DMS 273 (cell line): ENCODE measurements at regions not wholly inside any gene's neighbourhood (a gene's known extent, or its start where the extent isn't known, plus 50 kb on each side); places are given as distances from the start of the nearest gene placed in this dataset.

ENCODE experiments used
- DNase-seq: peaks from one replicate; lab custom pipeline; 2025; ENCODE audit not compliant: unreplicated experiment; lab: John Stamatoyannopoulos, UW

DNA sequence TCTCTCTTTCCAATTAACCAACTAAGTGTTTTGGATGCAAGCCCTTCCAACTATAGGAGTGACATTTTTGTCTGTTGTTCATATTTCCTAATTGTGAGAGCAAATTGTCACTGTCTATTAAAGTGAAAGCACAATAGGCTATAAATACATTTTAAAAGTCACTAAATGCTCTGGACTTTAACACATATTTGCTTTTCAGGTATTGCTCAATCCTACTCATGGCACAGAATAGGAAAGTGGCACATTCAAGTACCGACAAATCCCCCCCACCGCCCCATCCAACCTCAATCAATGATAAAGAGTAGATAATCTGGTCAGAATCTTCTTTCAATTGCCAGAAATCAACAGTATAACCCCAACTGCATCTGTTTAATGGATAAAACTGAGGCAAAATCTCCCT is 419.8 kb downstream of the PLK2 start:
- no peak for DNase-seq

DNA sequence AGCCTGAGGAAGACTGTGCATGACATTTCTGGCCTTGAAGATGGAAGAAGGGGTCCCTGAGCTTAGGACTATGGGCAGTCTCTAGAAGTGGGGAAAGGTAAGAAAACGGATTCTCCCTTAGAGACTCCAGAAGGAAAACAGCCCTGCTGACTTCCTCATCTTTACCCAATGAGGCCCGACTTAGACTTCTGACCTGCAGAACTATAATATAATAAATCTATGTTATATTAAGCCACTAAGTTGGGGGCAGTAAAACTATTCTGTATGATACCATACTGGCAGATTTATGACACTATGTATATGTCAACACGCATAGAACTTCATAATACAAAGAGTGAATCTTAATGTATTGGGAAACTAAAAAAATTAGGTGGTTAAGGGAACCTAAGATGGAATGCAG is 422.0 kb downstream of the PLK2 start:
- no peak for DNase-seq

DNA sequence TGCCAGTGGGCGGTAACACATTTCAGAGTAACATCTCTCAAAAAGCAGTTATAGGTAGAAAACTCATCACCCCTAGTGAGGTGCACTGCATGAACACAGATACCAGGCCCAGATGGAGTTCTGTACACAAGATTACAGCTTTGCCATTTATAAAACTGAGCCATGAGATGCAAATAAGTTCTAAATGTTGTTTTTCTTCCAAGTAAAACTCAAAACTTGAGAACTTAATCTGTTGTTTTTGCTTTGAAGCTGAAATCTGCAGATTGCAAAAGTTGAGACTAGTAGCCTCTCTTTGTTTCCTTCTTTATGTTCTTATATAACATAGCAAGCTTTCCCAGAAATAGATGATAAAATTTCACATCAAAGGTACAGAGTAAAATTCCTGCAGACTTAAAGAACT is 434.1 kb downstream of the PLK2 start:
- DNase-seq, result no peak

DNA sequence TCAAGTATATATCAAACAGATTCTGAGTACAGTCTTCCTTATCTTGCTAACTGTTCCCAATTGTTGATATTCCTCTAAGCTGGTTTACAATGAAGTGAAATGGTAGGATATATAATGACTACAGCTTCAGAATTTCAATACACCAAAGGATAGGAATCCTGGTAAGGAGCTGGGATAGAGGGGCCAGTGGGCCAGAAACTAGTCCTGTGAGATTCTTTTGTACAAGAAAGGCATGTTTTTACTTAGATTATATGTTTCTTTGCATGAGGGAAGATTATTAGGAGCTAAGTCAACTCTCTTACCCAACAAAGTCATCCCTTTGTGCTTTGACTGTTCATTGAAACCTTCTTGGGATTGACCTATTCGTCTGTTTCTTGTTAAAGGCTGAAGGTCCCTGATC is 435.7 kb downstream of the PLK2 start:
- no peak for DNase-seq

DNA sequence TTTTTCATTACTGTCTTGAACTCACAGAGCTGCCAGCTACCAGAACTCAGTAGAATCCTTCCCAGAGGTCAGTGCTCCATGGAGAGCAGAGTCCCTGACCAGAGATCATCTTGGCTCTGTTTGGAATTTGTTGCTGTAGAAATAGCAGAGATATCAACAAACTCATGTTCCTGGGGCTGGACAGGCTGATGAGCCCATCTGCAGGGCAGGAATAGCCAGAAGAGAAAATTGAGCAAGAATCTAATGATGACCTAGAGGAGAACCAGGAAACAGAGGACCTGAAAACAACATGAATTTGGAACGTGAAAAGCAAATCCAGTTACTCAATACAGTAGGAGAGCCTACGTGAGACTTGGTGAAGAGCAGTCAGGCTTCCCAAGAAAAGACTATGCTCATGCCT is 437.8 kb downstream of the PLK2 start:
- DNase-seq, result no peak

DNA sequence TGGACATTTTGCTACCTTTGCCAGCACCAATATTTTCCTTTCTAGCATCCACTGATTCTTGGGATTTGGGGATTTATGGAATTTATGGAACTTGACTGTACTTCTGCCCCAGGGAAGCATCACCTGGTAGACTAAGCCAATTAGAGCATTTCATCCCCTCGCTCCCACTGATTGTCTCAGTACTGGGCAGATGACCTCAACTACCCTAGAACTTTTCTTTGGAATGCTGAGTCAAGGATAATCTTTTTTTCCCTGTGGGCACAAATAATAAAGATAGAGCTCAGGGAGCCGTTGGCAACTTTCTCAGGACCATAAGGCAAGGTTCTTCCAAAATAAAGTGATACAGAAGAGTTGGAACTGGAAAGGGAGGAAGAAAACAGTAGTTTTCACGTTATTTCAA is 438.4 kb downstream of the PLK2 start:
- DNase-seq, result no peak

DNA sequence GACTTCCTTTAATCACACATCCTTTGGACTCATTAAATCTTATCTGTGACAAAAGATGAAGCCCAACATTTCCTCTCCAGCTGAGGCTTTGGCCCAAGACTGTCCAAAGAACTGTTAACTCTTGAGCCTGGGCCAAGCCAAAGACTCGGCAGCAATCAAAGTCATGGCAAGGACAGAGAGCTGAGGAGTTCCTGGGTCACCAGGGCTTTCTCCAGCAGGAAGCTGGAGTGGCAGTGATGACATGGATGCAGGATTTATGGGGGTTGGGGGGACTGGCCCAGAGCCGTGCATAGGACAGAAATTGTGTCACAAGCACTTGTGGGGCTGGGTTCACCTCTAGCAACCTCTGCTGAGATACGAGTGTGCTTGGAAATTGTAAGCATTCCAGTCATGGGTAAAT is 440.3 kb downstream of the PLK2 start:
- DNase-seq, result no peak

DNA sequence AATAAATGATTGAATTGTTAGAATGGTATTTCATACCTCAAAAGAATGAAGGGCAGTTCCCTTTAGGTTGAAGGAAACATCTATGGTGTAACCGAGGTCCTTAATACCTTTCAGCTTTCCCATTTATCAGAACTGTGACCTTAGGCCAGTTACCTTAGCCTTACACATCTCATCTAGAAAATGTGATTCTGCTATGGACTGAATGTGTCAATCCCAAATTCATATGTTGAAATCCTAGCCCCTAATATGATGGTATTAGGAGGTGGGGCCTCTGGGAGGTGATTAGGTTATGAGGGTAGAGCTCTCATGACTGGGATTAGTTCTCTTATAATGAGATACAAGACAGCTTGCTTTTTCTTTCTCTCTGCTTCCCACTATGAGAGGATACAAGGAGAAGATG is 441.9 kb downstream of the PLK2 start:
- no peak for DNase-seq

DNA sequence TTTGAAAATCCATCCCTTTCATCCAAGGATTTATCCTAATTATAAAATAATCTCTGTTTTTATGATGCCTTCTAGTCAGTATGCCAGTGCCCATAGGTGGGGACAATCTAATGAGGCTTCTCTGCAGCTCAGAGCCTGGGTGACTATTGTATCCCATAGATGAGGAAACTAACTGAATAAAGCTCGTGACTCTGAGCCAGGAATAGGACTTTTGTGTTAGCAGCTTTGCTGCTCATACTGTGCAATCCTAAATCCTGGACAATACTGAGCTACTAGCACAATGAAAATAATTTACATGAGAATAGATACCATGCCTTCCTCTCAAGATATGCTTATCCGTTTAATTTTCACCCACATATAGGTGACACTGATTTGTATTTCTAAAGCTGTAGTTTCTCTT is 443.0 kb downstream of the PLK2 start:
- DNase-seq, result no peak

DNA sequence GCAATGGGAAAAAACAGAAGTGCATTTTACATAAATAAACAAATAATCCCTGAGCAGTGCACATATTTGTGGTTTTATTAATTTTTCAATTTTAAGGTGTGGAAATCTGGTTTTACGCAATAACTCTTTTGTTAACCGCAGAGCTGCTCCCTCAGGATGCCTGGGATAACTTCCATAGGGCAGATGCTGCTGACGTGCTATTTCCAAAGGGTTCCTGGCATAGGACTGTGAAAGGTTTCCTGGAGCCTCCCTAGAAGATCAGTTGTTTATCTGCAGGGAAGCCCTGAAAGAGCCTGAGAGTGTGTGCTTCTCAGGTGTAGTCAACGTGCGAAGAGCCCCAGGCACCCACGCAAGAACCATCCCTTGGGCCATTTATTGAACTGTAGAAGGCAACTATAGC is 443.5 kb downstream of the PLK2 start:
- DNase-seq, result no peak

DNA sequence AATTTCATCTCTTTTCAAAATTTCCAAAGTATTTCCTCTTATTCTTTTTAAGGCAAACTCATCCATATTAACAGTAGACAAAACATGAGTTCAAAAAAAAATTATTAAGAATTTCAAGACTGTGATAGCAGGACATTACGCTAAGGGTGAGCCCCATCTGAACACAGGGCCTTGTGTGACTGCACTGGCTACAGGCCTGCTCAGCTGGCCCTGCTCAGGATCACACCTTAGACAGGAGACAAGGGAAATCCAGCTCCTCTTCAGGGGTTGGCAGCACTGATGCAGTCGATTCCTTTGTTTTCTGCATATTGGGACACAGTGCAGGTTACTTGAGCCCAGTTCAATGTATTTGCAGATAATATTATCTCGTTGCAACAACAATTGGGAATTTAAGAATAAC is 444.7 kb downstream of the PLK2 start:
- DNase-seq, result no peak

DNA sequence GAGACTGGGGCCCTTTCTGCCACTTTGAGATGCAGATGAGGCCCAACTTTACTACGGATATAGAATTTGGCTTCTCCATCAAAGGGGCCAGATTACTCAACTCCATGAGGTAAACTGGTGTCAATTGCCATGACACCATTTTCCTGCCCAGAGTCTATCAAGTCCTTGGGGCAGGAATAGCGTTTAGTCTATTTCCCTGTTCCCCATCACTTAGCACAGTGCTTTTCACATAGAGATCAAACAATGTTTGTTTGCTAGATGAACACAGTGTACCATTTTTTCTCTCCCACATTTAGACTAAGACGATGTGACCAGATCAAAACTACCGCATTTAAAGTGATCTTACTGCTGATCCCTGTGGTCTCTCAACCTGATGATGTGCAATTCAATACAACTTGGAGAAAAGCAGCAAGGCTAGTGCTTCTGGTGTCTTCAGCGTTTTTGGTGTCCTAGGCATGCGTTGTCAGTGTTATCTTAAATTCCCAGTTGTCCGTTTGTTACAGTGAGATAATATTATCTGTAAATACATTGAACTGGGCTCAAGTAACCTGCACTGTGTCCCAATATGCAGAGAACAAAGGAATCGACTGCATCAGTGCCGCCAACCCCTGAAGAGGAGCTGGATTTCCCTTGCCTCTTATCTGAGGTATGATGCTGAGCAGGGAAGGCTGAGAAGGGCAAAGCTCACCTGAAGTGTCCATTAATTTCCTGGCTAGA is 446.2 kb downstream of the PLK2 start:
- DNase-seq, result no peak

DNA sequence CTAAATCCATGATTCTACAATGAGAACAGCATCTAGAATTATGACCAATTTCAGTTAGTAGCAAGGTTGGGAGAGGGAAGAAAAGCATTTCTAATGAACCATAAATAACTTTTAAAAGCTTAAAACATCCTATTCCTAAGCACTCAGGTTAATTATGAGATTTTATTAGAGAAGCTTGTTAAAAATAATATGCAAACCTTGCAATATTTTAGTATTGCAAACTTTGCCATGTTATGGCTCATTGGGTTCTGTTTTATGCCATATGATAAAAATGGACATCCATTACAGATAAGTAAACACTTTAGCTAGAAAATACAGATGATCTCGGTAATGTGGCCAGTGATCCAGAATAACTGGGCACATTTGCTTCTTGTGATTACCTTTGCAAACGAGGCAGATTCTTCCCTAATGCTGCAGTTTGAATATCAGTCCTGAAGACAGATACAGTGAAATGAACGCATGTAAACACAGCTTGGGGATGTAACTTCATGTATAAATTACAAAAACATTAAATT is 447.0 kb downstream of the PLK2 start:
- DNase-seq, result no peak

DNA sequence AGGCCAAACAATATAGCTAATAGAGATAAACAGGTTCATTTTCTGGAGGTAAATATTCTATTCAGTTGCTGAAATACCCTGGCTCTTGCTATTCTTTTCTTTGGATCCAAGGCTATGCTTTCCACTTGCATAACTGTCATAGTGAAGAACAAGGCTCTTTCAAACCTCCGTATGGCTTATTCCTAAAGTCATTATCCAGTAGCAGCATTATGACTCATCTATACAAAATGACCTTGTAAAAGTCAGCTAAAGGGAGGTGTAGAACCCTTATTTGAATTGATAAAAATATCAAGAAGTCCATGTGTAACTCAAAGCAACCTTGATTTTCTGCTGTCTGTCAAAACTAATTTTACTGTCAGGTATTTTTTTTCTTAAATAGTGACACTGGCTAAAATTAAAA is 447.8 kb downstream of the PLK2 start:
- no peak for DNase-seq

DNA sequence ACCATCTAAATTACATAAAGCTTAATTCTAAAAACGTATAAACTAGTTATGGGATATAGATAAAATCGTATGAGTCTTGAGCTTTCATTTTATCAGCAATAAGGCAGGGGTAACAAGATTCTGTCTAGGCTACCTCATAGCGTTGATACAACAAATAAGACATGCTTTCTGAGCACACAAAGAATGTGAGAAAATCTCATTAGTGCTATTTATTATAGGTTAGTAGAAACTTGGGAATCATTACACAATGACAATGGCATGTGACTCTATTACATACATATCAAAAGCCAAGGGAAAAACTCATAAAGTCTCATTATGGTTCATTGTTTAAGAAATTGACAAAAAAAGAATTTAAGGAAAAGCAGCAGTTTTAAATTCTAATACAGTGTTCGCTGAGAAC is 448.6 kb downstream of the PLK2 start:
- DNase-seq, result no peak

DNA sequence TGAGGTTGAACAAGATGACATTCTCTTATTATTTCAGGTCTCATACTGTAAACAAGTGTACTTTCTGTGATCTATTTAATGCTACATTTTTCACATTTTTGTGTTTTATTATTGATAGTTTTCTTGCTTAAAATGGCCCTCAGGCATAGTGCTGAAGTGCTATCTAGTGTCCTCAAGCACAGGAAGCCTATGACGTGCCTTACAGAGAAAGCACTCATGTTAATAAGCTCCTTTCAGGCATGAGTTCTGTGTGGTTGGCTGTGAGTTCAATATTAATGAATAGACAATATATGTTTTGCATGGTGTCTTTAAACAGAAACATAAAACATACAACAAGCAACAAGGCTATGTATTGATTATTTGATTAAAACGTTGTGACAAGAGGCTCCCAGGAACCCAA is 450.1 kb downstream of the PLK2 start:
- DNase-seq, result no peak

DNA sequence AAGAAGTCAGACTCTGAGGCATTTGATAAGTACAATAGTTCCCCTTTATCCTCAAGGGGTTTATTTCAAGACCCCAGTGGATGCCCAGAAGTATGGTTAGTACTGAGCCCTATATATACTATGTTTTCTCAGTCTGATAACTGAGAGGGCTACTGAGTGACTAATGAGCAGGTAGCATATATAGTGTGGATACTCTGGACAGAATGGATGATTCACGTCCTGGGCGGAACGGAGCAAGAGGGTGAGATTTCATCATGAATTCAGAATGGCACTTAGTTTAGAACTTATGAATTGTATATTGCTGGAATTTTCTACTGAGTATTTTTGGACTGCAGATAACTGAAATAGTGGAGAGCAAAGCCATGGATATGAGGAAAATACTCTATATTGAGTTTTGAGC is 457.6 kb downstream of the PLK2 start:
- DNase-seq, result no peak

DNA sequence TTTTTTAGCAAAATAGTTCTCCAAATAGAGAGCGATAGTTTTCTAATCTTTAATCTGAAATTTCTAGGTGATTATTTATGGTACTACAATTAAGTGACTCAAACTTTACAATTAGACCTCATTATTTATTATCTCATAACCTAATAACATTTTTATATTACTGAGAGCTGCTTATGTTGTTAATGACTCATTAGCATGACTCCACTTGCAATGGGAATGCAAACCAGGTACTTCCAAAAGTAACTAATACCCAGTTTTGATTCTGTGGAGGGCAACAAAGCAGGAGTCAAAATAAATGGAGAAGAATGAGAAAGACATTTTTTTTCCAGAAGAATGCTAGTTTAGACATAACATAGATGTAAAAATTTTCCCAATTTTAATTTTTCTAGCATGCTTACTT is 466.0 kb downstream of the PLK2 start:
- DNase-seq, result no peak

DNA sequence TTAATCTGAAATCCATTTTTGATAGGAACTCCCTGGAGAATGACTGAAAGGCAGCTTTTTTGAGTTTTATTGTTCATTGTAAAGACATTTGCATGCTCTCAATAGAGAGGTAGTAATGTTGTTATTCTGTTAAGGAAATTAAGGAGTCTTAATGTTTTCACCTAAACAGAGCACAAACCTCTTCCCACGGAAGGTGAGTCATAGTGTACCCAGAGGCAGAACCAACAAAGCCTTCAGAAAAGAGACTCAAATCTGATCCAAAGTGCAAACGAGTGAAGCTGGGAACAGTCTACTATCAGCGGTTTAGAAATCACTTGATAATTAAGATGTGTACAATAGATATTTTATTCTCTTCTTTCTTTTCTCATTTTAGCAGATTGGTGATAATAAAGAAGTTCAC is 470.5 kb downstream of the PLK2 start:
- DNase-seq, result no peak

DNA sequence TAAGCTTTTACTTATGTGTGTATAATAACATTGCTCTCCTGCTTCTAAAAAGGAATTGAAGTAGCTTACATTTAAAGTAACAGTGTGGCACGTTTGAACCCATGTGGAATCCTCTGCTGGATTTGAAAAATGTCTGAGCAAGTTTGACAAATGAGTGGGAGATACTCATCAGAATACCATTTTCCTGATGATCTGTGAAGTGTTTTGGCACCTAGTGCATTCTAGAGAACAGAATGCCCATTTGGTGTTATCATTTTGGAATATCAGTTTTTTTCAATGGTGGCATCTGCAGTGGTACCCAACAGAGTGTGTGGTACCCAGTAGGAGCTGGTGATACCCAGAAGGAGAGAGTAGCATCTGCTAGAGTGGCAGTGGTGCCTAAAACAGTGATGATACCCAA is 471.1 kb downstream of the PLK2 start:
- no peak for DNase-seq

DNA sequence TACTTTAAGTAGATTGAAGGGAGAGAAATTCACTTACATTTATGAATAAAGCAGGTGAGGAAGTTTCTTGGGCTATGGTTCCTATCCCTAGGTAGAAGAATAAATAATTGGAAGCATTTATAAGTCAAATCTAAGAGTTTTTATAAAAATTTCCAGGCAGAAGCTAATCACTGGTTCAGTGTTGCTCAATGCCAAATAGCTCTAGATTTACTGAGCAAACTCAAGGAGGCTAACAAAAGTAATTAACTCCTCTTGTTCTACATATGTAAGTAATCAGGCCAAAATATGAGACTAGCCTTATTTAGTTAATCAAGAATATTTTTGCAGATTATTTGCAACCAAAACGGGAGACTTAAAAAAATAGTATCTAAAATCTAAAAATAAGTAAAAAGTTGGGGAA is 472.3 kb downstream of the PLK2 start:
- no peak for DNase-seq

DNA sequence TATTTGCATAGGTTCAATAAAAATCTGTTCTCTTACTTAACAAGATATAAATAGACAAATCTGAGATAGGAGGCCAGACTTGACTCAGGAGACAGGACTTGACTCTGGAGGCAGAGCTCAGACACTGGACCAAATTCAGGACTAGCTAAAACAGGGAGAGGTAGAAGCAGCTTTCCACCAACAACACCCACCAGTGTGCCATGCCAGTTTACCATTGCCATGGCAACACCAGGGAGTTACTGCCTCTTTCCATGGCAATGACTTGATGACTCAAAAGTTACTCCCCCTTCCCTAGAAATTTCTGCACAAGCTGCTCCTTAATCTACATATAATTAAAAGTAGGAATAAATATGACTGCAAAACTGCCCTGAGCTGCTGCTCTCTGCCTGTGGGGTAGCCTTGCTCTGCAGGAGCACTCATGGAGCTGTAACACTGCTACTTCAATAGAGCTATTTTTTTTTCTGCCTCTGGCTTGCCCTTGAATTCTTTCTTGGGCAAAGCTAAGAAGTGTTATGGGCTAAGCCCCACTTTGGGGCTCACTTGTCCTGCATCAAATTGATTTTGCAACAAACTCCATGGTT is 473.0 kb downstream of the PLK2 start:
- DNase-seq, result peak; percentile 62

DNA sequence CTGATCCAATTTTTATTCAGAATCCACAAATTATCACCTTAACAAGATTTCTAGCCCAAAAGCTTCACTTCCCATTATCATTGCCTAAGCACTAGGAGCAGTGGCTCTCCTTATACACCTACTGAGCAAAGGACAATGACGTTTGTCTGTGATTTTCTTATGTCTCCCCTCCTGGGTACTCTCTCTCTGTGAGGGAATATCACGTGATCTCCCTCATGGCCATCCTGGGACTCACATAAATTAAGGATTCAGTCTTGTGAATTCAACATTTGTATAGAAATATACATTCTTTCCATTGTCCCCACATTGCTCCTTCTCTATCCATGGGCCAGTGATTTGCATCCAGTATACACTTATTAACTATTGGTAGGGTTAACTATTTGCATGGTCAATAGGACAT is 476.5 kb downstream of the PLK2 start:
- no peak for DNase-seq
